ENCODE measurements at regions not wholly inside any gene's neighbourhood (a gene's known extent, or its start where the extent isn't known, plus 50 kb on each side); places are given as distances from the start of the nearest gene placed in this dataset.
"Not testable (repeated sequence)": the region's sequence is repeated elsewhere in the genome, so short reads cannot be mapped to it uniquely, and the experiment has no call there.

- no peak for DNase-seq
These were observed 127.7 kb upstream of the EPHA3 start for GRCh38 chr3:88979760-88980159.

GRCh38 chr3:88983458-88983857 is 124.0 kb upstream of the EPHA3 start:
- DNase-seq: no peak

- DNase-seq: no peak
These were observed 123.2 kb upstream of the EPHA3 start for GRCh38 chr3:88984256-88984655.

GRCh38 chr3:88984832-88985231 is 122.6 kb upstream of the EPHA3 start:
- no peak for DNase-seq

- DNase-seq: no peak
These were observed 121.9 kb upstream of the EPHA3 start for GRCh38 chr3:88985491-88985890.

GRCh38 chr3:88986834-88987233 is 120.6 kb upstream of the EPHA3 start:
- no peak for DNase-seq

- DNase-seq: no peak
These were observed 119.6 kb upstream of the EPHA3 start for GRCh38 chr3:88987776-88988175.

GRCh38 chr3:88988906-88989305 is 118.5 kb upstream of the EPHA3 start:
- DNase-seq: no peak

- DNase-seq: no peak
These were observed 115.9 kb upstream of the EPHA3 start for GRCh38 chr3:88991496-88991895.

- no peak for DNase-seq
These were observed 110.7 kb upstream of the EPHA3 start for GRCh38 chr3:88996691-88997090.

- no peak for DNase-seq
These were observed 110.2 kb upstream of the EPHA3 start for GRCh38 chr3:88997260-88997659.

- DNase-seq: no peak
These were observed 106.5 kb upstream of the EPHA3 start for GRCh38 chr3:89000886-89001285.

- DNase-seq: no peak
These were observed 105.2 kb upstream of the EPHA3 start for GRCh38 chr3:89002191-89002590.

- DNase-seq: no peak
These were observed 93.9 kb upstream of the EPHA3 start for GRCh38 chr3:89013536-89013935.

- DNase-seq: no peak
These were observed 89.9 kb upstream of the EPHA3 start for GRCh38 chr3:89017531-89017930.

GRCh38 chr3:89025185-89025584 is 82.2 kb upstream of the EPHA3 start:
- DNase-seq: no peak

- no peak for DNase-seq
These were observed 74.9 kb upstream of the EPHA3 start for GRCh38 chr3:89032346-89033013.

GRCh38 chr3:89034723-89035122 is 72.7 kb upstream of the EPHA3 start:
- not testable (repeated sequence) for DNase-seq

GRCh38 chr3:89038869-89039268 is 68.6 kb upstream of the EPHA3 start:
- DNase-seq: no peak

- no peak for DNase-seq
These were observed 65.1 kb upstream of the EPHA3 start for GRCh38 chr3:89042236-89042835.

- no peak for DNase-seq
These were observed 64.0 kb upstream of the EPHA3 start for GRCh38 chr3:89043406-89043932.

- no peak for DNase-seq
These were observed 60.8 kb upstream of the EPHA3 start for GRCh38 chr3:89046661-89047060.

GRCh38 chr3:89049119-89049518 is 58.3 kb upstream of the EPHA3 start:
- DNase-seq: no peak

- no peak for DNase-seq
These were observed 55.0 kb upstream of the EPHA3 start for GRCh38 chr3:89052386-89052785.

- no peak for DNase-seq
These were observed 50.0 kb upstream of the EPHA3 start for GRCh38 chr3:89057398-89057797.
